ENCODE measurements at regions not wholly inside any gene's neighbourhood (a gene's known extent, or its start where the extent isn't known, plus 50 kb on each side); places are given as distances from the start of the nearest gene placed in this dataset.

- Histone ChIP-seq H3K4me1 (ENCODE audit: control insufficient read depth in 5 of 5, insufficient read depth in 5 of 5, low read length in 5 of 5) (no peaks in the 10 kb centered on the region), H3K27ac (ENCODE audit: low read depth in 1 of 2, low read length in 1 of 2) (no peak overlapping the region), H3K9ac (ENCODE audit: insufficient read depth in 1 of 2, low read length in 2 of 2) (no peak overlapping the region), H3K9me3 (ENCODE audit: control insufficient read depth in 4 of 4, insufficient read depth in 3 of 4, low read length in 3 of 4) (no peaks in the 10 kb centered on the region), H3K36me3 (ENCODE audit: control insufficient read depth in 4 of 4, insufficient read depth in 4 of 4, low read length in 4 of 4) (no peaks in the 10 kb centered on the region), H3K4me3 (no peak overlapping the region), H3K27me3 (ENCODE audit: control insufficient read depth in 3 of 3, insufficient read depth in 3 of 3, low read length in 2 of 3) (no peaks in the 10 kb centered on the region)
- TF ChIP-seq CTCF (IDR thresholded peaks at IDR 0.05; ENCODE audit: control extremely low read depth, extremely low read depth) = no peak
- DNase-seq (no peak), ATAC-seq (ENCODE audit: insufficient read depth, low FRiP score) (no peak)
Observed at GRCh38 chr4:115688961-115689360, 575.5 kb upstream of the NDST4 start.

- 94 to 100% methylated on average over 1 of the region's 1 CpG for WGBS, 2 donors
- H3K4me3 ChIP-seq = no peak overlapping the region
- DNase-seq = no peak
- no peak for ATAC-seq (ENCODE audit: insufficient read depth, low FRiP score)
- H3K9ac ChIP-seq (ENCODE audit: insufficient read depth in 1 of 2, low read length in 2 of 2) = no peak overlapping the region
- H3K9me3 ChIP-seq (ENCODE audit: control insufficient read depth in 4 of 4, insufficient read depth in 3 of 4, low read length in 3 of 4) = no peaks in the 10 kb centered on the region
- H3K27ac ChIP-seq (ENCODE audit: low read depth in 1 of 2, low read length in 1 of 2) = no peak overlapping the region
- no peak for TF ChIP-seq CTCF (IDR thresholded peaks at IDR 0.05; ENCODE audit: control extremely low read depth, extremely low read depth)
- H3K27me3 ChIP-seq (ENCODE audit: control insufficient read depth in 3 of 3, insufficient read depth in 3 of 3, low read length in 2 of 3) = no peaks in the 10 kb centered on the region
- H3K4me1 ChIP-seq (ENCODE audit: control insufficient read depth in 5 of 5, insufficient read depth in 5 of 5, low read length in 5 of 5) = no peaks in the 10 kb centered on the region
- H3K36me3 ChIP-seq (ENCODE audit: control insufficient read depth in 4 of 4, insufficient read depth in 4 of 4, low read length in 4 of 4) = no peaks in the 10 kb centered on the region
Observed at GRCh38 chr4:115687052-115687755, 573.8 kb upstream of the NDST4 start.

- ATAC-seq (ENCODE audit: insufficient read depth, low FRiP score) (no peak), DNase-seq (no peak)
- no peaks in the 10 kb centered on the region for H3K9me3 ChIP-seq (ENCODE audit: control insufficient read depth in 4 of 4, insufficient read depth in 3 of 4, low read length in 3 of 4)
- WGBS, 2 donors = 92 to 95% methylated on average over 46 to 47 of the region's 47 CpGs
- no peak overlapping the region for H3K9ac ChIP-seq (ENCODE audit: insufficient read depth in 1 of 2, low read length in 2 of 2)
- H3K36me3 ChIP-seq (ENCODE audit: control insufficient read depth in 4 of 4, insufficient read depth in 4 of 4, low read length in 4 of 4) = no peaks in the 10 kb centered on the region
- no peak overlapping the region for H3K27ac ChIP-seq (ENCODE audit: low read depth in 1 of 2, low read length in 1 of 2)
- no peaks in the 10 kb centered on the region for H3K27me3 ChIP-seq (ENCODE audit: control insufficient read depth in 3 of 3, insufficient read depth in 3 of 3, low read length in 2 of 3)
- no peak for TF ChIP-seq CTCF (IDR thresholded peaks at IDR 0.05; ENCODE audit: control extremely low read depth, extremely low read depth)
- no peak overlapping the region for H3K4me3 ChIP-seq
- H3K4me1 ChIP-seq (ENCODE audit: control insufficient read depth in 5 of 5, insufficient read depth in 5 of 5, low read length in 5 of 5) = no peaks in the 10 kb centered on the region
Observed at GRCh38 chr4:115678425-115678941, 565.1 kb upstream of the NDST4 start.

- Histone ChIP-seq H3K27me3 (ENCODE audit: control insufficient read depth in 3 of 3, insufficient read depth in 3 of 3, low read length in 2 of 3) (no peaks in the 10 kb centered on the region), H3K4me1 (ENCODE audit: control insufficient read depth in 5 of 5, insufficient read depth in 5 of 5, low read length in 5 of 5) (no peaks in the 10 kb centered on the region), H3K4me3 (no peak overlapping the region), H3K36me3 (ENCODE audit: control insufficient read depth in 4 of 4, insufficient read depth in 4 of 4, low read length in 4 of 4) (no peaks in the 10 kb centered on the region), H3K9me3 (ENCODE audit: control insufficient read depth in 4 of 4, insufficient read depth in 3 of 4, low read length in 3 of 4) (no peaks in the 10 kb centered on the region), H3K9ac (ENCODE audit: insufficient read depth in 1 of 2, low read length in 2 of 2) (no peak overlapping the region), H3K27ac (ENCODE audit: low read depth in 1 of 2, low read length in 1 of 2) (no peak overlapping the region)
- DNase-seq (no peak), ATAC-seq (ENCODE audit: insufficient read depth, low FRiP score) (no peak)
- TF ChIP-seq CTCF (IDR thresholded peaks at IDR 0.05; ENCODE audit: control extremely low read depth, extremely low read depth) = no peak
- 74 to 90% methylated on average over 1 of the region's 1 CpG for WGBS, 2 donors
Observed at GRCh38 chr4:115675719-115676118, 562.3 kb upstream of the NDST4 start.

All from lung (tissue), 11 donors.